T47D (cell line): ENCODE measurements at regions not wholly inside any gene's neighbourhood (a gene's known extent, or its start where the extent isn't known, plus 50 kb on each side); places are given as distances from the start of the nearest gene placed in this dataset.

Experiments
- DNase-seq, 2 experiments: peaks; one replicate each; pipeline versions ENCODE4 v3.0.0 to v3.0.0-alpha.2; 2011 to 2012; ENCODE audit warnings: low read depth in 1 of 2, low spot score in 1 of 2
- JUND ChIP-seq: IDR thresholded peaks from 2 replicates; pipeline ENCODE4 v1.6.1; 2012; ENCODE audit warnings: low read depth
- in situ Hi-C: cut with HindIII; loops from 2 replicates; pipeline ENCODE4 v1.10.0; 2016; ENCODE audit warnings: low sequenced_read_pairs, low pct_unique_long_range_greater_than_20kb

GRCh38 chr2:106602042-106602441 lies 114.9 kb downstream of the CD8B2 start:
- in situ Hi-C loops: no loop called here
- TF ChIP-seq JUND: no peak
- no peak for DNase-seq

DNA sequence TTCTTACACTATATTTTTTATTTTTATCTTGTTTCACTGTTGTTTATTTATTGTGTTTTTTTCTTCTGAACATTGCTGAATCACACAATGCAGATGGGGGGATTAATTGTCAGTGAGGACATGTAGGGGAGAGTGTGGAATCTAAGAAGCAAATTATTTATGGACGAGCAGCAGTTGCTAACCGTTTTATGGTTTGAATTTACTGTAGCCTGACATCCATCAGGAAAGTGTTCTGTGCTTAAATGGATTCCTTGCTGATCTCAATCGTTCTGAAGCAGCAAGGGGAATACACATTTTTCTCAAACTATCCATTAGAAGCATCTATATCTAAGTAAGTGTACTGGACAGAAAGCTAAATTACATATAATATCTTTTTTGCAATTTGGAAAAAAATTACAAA lies 119.5 kb downstream of the CD8B2 start:
- no peak for DNase-seq
- TF ChIP-seq JUND: no peak
- in situ Hi-C loops: no loop called here

DNA sequence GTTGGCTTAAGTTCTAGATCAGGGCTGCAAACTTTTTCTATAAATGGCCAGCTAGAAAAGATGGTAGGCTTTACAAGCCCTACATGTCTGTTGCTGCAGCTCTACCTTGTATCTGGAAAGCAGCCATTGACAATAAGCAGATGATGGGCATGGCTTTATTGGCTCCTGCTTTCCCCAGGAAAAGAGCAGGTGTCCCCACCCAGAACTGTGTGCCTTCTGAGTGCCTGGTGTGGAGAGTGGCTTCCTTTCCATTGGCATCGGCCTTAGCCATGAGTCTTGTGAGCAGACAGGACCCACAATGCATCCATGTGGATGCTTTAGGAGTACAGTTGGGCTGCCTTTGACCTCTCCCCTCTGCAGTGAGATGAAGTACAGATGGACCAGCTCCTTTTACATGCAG lies 120.2 kb downstream of the CD8B2 start:
- DNase-seq: no peak
- TF ChIP-seq JUND: no peak
- in situ Hi-C loops: no loop called here

DNA sequence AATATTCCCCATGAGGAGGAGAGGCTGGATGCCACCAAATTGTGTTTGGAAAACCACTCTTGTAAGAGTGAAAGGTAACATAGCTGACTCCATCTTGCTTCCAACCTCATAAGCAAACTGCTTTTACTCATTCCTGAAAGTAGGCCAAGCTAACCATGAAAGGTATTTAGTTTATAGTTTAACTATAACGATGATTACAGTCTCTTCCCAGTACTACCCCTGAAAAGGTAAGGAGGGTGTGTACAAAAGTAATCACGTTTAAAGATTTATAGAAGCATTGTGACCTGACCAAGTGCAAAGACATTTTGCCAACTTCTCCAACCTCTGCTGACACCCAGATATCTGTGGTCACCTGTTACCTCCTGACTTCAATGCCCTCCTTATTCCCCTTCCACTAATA lies 122.6 kb downstream of the CD8B2 start:
- DNase-seq: no peak
- in situ Hi-C loops: no loop called here
- no peak for TF ChIP-seq JUND

DNA sequence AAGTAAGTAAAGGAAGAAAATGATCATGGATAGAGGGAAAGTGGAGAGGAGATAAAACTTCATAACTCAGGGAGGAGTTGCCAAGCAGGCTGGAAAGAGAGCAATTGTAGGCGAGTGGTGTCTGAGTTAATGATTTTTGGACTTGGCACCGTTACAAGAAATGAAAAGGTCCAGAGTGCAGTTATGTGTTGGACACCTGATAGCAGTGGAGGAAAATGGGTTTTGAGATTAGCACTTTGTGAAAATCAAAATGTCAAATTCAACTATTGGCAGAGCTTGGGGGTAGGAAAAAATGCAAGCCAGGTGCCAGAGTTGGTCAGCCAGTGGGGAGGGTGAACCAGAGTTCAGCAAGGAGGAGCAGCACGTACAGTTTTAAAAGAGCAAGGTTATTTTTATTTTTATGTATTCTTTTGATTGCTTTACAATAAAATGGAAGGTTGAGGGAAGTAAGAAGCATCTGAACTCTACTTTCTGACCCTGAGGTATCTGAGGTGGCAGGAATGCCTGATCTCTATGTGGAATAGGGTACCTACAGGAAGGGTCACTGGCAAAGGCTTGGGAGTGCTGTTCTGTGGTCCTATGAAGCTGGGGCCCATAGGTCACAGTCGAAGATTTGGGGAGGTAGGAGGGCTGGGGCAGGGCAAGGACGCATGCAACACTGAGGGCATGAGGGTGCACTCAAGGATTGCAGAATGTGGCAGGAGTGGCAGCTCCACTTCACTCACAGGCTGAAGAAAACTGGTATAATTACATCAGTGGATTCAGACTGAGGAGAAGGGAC lies 127.5 kb downstream of the CD8B2 start:
- TF ChIP-seq JUND: no peak
- in situ Hi-C loops: no loop called here
- DNase-seq: no peak

DNA sequence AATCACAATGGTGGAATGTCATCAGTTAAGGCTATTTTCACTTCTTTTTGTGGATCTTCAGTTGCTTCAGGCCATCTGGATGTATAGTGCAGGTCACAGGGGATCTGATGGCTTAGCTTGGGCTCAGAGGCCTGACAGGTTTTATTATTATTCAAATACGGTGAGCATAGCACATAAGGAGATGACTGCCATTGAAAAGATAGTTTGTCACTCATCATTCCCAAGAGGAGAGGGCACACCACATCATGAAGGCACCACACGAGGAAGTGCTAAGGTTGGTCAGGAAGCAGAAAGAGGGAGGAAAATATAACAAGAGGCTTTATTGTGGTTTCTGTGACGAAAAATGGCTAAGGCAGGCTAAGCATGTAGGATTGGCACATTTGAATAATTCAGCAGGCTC lies 131.4 kb downstream of the CD8B2 start:
- in situ Hi-C loops: no loop called here
- TF ChIP-seq JUND: no peak
- no peak for DNase-seq

GRCh38 chr2:106623456-106623855 lies 136.3 kb downstream of the CD8B2 start:
- in situ Hi-C loops: no loop called here
- DNase-seq: no peak

GRCh38 chr2:106624787-106625380 lies 137.7 kb downstream of the CD8B2 start:
- TF ChIP-seq JUND: no peak
- no peak for DNase-seq
- in situ Hi-C loops: no loop called here

More at GRCh38 chr2:106623456-106623855, 136.3 kb downstream of the CD8B2 start:
- TF ChIP-seq JUND: no peak

GRCh38 chr2:106628377-106628776 lies 141.2 kb downstream of the CD8B2 start:
- in situ Hi-C loops: no loop called here
- DNase-seq: no peak
- TF ChIP-seq JUND: no peak

GRCh38 chr2:106629981-106630380 lies 142.8 kb downstream of the CD8B2 start:
- in situ Hi-C loops: no loop called here
- DNase-seq: no peak
- no peak for TF ChIP-seq JUND

GRCh38 chr2:106631281-106631680 lies 144.1 kb downstream of the CD8B2 start:
- no peak for TF ChIP-seq JUND
- DNase-seq: no peak
- in situ Hi-C loops: no loop called here

DNA sequence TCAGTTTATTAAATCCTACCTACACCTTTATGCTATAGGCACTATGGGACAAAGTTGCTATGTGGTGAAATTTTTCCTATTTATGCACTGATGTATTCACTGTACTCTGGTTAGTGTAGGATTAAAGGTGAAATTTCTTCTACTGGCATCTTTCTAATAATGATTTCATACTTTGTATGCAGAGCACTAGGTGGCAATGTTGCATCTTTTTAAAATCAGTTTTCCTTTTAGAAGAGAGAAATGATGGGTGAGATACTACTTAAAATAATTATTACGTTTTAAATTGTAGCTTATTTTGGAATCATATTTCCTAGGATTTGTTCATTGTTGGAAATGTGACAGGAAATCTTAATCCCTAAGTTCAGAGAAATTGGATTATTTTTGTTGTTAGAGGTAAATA lies 150.9 kb downstream of the CD8B2 start:
- in situ Hi-C loops: no loop called here
- no peak for TF ChIP-seq JUND
- DNase-seq: peak in 1 of 2 experiments; percentile 27

DNA sequence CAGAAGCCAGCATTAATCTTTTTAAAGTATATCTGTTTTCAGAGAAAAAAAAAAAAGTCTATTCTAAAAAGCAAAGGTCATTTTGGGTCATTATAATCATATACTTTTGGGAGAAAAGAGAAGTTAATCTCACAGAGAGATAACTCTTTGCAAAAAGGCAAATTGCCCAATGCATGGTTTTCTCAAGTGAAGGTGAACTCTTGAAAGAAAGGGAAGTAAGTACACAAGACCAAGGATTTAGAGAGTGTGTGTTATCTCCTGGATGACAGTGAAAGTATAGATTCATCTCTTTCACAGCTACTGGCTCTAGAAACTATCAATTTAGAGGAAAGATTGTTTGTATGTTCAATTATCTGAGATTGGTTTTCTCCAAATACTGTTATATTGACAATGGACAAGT lies 151.4 kb downstream of the CD8B2 start:
- no peak for DNase-seq
- in situ Hi-C loops: no loop called here
- TF ChIP-seq JUND: no peak
